WI38 (cell line): ENCODE measurements at regions not wholly inside any gene's neighbourhood (a gene's known extent, or its start where the extent isn't known, plus 50 kb on each side); places are given as distances from the start of the nearest gene placed in this dataset.

Experiments
- H3K4me3 ChIP-seq: 2 replicates; pipeline ENCODE4 v1.5.1; 2011; ENCODE audit warnings: low read depth, mild to moderate bottlenecking, control low read depth, low read length
- CTCF ChIP-seq: IDR thresholded peaks from 2 replicates; pipeline ENCODE4 v1.5.1; 2012; ENCODE audit warnings: low read depth, mild to moderate bottlenecking, control low read depth, low read length

GRCh38 chr2:195606179-195606578 lies 50.8 kb upstream of the SLC39A10 start:
- no peak overlapping the region for H3K4me3 ChIP-seq
- TF ChIP-seq CTCF: no peak

GRCh38 chr2:195604706-195605105 lies 52.3 kb upstream of the SLC39A10 start:
- no peak for TF ChIP-seq CTCF
- no peak overlapping the region for H3K4me3 ChIP-seq

GRCh38 chr2:195603998-195604397 lies 53.0 kb upstream of the SLC39A10 start:
- TF ChIP-seq CTCF: no peak
- no peak overlapping the region for H3K4me3 ChIP-seq

DNA sequence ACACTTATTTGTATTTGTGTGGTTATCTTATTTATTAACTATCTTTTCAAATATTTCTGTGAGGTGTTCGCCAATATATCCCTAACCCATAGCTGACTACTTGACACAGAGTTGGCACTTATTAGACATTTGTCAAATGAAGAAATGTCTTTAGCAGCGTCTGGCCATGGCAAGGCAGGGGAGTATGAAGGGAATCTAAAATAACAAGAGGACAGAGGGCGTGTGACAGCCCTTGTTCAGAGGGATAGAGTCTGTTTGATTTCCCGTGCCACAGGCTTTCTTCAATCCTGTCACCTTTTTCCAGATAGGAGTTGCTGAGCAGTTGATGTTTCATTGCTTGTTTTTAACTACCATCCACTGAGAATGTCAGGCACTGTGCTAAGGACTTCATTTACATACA lies 53.6 kb upstream of the SLC39A10 start:
- no peak overlapping the region for H3K4me3 ChIP-seq
- TF ChIP-seq CTCF: no peak

DNA sequence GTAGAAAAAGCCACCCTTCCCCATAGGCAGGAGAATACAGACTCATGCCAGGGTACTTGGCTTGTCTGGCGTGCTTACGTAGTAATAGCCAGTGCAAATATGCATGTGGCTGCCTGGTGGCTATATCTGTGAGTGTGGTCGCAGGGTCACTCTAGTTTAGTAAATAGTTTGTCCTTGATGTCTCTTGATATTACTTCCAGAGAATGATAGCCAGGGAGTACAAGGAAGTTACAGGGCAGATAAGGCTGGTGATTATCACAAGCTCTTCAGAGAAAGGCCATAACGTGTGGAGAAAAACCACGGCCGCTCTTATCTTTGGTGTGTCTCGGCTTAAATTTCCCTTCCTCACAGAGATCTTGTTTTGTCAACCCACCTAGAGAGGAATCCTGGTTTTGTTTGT lies 54.3 kb upstream of the SLC39A10 start:
- no peak for TF ChIP-seq CTCF
- no peak overlapping the region for H3K4me3 ChIP-seq

GRCh38 chr2:195601361-195601760 lies 55.7 kb upstream of the SLC39A10 start:
- no peak overlapping the region for H3K4me3 ChIP-seq
- TF ChIP-seq CTCF: no peak

GRCh38 chr2:195600778-195601177 lies 56.2 kb upstream of the SLC39A10 start:
- no peak overlapping the region for H3K4me3 ChIP-seq
- no peak for TF ChIP-seq CTCF
